Prostate gland (tissue), 2 donors: ENCODE measurements at regions not wholly inside any gene's neighbourhood (a gene's known extent, or its start where the extent isn't known, plus 50 kb on each side); places are given as distances from the start of the nearest gene placed in this dataset.

Experiments used
- DNase-seq: peaks from one replicate; pipeline ENCODE4 v3.0.0-alpha.2; 2019; ENCODE audit warnings: low spot score
- H3K27ac ChIP-seq, 2 donors: fragments of 200-600 bp; sonication (generic); 2 replicates each; pipeline ENCODE4 v1.5.1; 2017 to 2019
- H3K27me3 ChIP-seq: fragments of 200-600 bp; sonication (generic); replicated peaks from 2 replicates; pipeline ENCODE4 v1.5.1; 2019; ENCODE audit not compliant: insufficient read depth
- H3K36me3 ChIP-seq, 2 donors: fragments of 200-600 bp; sonication (generic); 1 replicate in 1 of 2; 2 replicates in 1 of 2; pipeline versions ENCODE4 v1.5.1 to v1.8.1; 2017 to 2019
- H3K4me1 ChIP-seq: fragments of 200-600 bp; sonication (generic); replicated peaks from 2 replicates; pipeline ENCODE4 v1.5.1; 2019
- H3K4me3 ChIP-seq, 2 donors: fragments of 200-600 bp; sonication (generic); 2 replicates each; pipeline ENCODE4 v1.5.1; 2017 to 2019
- H3K9me3 ChIP-seq: fragments of 200-600 bp; sonication (generic); 2 replicates; pipeline ENCODE4 v1.5.1; 2017
- CTCF ChIP-seq, 4 experiments: fragments of 200-600 bp in 2 of 4; fragments of 450-650 bp in 2 of 4; sonication (generic) in 2 of 4; IDR thresholded peaks; 1 replicate in 3 of 4; 2 replicates in 1 of 4; pipeline ENCODE4 v1.5.1; 2016 to 2019; ENCODE audit warnings: antibody characterized with exemption in 4 of 4, mild to moderate bottlenecking in 2 of 4, moderate library complexity in 2 of 4
- POLR2A ChIP-seq: fragments of 450-650 bp; IDR thresholded peaks from one replicate; pipeline ENCODE4 v1.6.1; 2016; ENCODE audit warnings: antibody characterized with exemption, mild to moderate bottlenecking
- POLR2AphosphoS5 ChIP-seq: sonication (generic); formaldehyde crosslinking; IDR thresholded peaks from one replicate; pipeline ENCODE4 v1.6.1; 2017; ENCODE audit warnings: antibody characterized with exemption
- WGBS: methylation state at CpG from one replicate; pipeline ENCODE4 v1.1.5; 2018; 5-methylcytosine and 5-hydroxymethylcytosine counted together
- intact Hi-C: fragments of 100-400 bp; cut with DNase I; formaldehyde crosslinking; loops from one replicate; pipeline ENCODE4 v1.14.2; 2022

GRCh38 chr10:36075196-36075595 lies 433.1 kb upstream of the FZD8 start:
- Histone ChIP-seq H3K27me3 (no peaks in the 10 kb centered on the region), H3K36me3 (no peaks in the 10 kb centered on the region), H3K27ac (no peak overlapping the region), H3K4me3 (no peak overlapping the region), H3K4me1 (no peaks in the 10 kb centered on the region), H3K9me3 (no peaks in the 10 kb centered on the region)
- 54% methylated on average over 4 of the region's 4 CpGs for WGBS
- DNase-seq: no peak
- no peak for TF ChIP-seq CTCF (IDR thresholded peaks at IDR 0.05)
- no peak for TF ChIP-seq POLR2AphosphoS5
- no peak for TF ChIP-seq POLR2A
- intact Hi-C loops: no loop called here

- no peaks in the 10 kb centered on the region for H3K36me3 ChIP-seq
- H3K27me3 ChIP-seq: no peaks in the 10 kb centered on the region
- no peaks in the 10 kb centered on the region for H3K9me3 ChIP-seq
- no peak overlapping the region for H3K27ac ChIP-seq
- DNase-seq: no peak
- intact Hi-C loops: no loop called here
- TF ChIP-seq CTCF (IDR thresholded peaks at IDR 0.05) (no peak), POLR2A (no peak), POLR2AphosphoS5 (no peak)
- no peak overlapping the region for H3K4me3 ChIP-seq
- H3K4me1 ChIP-seq: no peaks in the 10 kb centered on the region
- WGBS: 28% methylated on average over 2 of the region's 2 CpGs
Observed at GRCh38 chr10:36073796-36074345, 431.8 kb upstream of the FZD8 start.

GRCh38 chr10:36068542-36068941 lies 426.4 kb upstream of the FZD8 start:
- intact Hi-C loops: no loop called here
- H3K27me3 ChIP-seq: no peaks in the 10 kb centered on the region
- no peaks in the 10 kb centered on the region for H3K9me3 ChIP-seq
- H3K27ac ChIP-seq: no peak overlapping the region
- no peak overlapping the region for H3K4me3 ChIP-seq
- no peak for DNase-seq
- no peaks in the 10 kb centered on the region for H3K36me3 ChIP-seq
- no peaks in the 10 kb centered on the region for H3K4me1 ChIP-seq
- no peak for TF ChIP-seq POLR2AphosphoS5
- no peak for TF ChIP-seq POLR2A
- no peak for TF ChIP-seq CTCF (IDR thresholded peaks at IDR 0.05)

GRCh38 chr10:36067748-36068147 lies 425.7 kb upstream of the FZD8 start:
- H3K36me3 ChIP-seq: no peaks in the 10 kb centered on the region
- no peak overlapping the region for H3K27ac ChIP-seq
- no peaks in the 10 kb centered on the region for H3K27me3 ChIP-seq
- H3K9me3 ChIP-seq: no peaks in the 10 kb centered on the region
- no peaks in the 10 kb centered on the region for H3K4me1 ChIP-seq
- WGBS: 60% methylated on average over 2 of the region's 2 CpGs
- no peak overlapping the region for H3K4me3 ChIP-seq
- intact Hi-C loops: no loop called here
- TF ChIP-seq POLR2A (no peak), CTCF (IDR thresholded peaks at IDR 0.05) (no peak), POLR2AphosphoS5 (no peak)
- DNase-seq: no peak

- no peak overlapping the region for H3K27ac ChIP-seq
- DNase-seq: no peak
- no peaks in the 10 kb centered on the region for H3K27me3 ChIP-seq
- H3K9me3 ChIP-seq: no peaks in the 10 kb centered on the region
- 100% methylated on average over 3 of the region's 3 CpGs for WGBS
- no peak for TF ChIP-seq POLR2AphosphoS5
- H3K4me3 ChIP-seq: no peak overlapping the region
- no peaks in the 10 kb centered on the region for H3K4me1 ChIP-seq
- intact Hi-C loops: no loop called here
- no peaks in the 10 kb centered on the region for H3K36me3 ChIP-seq
Observed at GRCh38 chr10:36066850-36067249, 424.8 kb upstream of the FZD8 start.
